ENCODE measurements at regions not wholly inside any gene's neighbourhood (a gene's known extent, or its start where the extent isn't known, plus 50 kb on each side); places are given as distances from the start of the nearest gene placed in this dataset.

- peak in 4 of 56 donors; percentile 4 to 14 (median 8) for DNase-seq
These were observed 199.5 kb upstream of the PLEKHG7 start for GRCh38 chr12:92503029-92503931.

- DNase-seq: peak in 1 of 56 donors; percentile 4
These were observed 200.3 kb upstream of the PLEKHG7 start for GRCh38 chr12:92502417-92503028.

GRCh38 chr12:92496790-92497189, 206.0 kb upstream of the PLEKHG7 start:
- DNase-seq: no peak

GRCh38 chr12:92495108-92495507, 207.7 kb upstream of the PLEKHG7 start:
- no peak for DNase-seq

- DNase-seq: no peak
These were observed 209.0 kb upstream of the PLEKHG7 start for GRCh38 chr12:92493816-92494215.

GRCh38 chr12:92492995-92493394, 209.8 kb upstream of the PLEKHG7 start:
- DNase-seq: no peak

GRCh38 chr12:92492291-92492690, 210.5 kb upstream of the PLEKHG7 start:
- DNase-seq: no peak

- DNase-seq: no peak
These were observed 213.0 kb upstream of the PLEKHG7 start for GRCh38 chr12:92489781-92490180.

- DNase-seq: no peak
These were observed 214.1 kb upstream of the PLEKHG7 start for GRCh38 chr12:92488735-92489134.

- DNase-seq: no peak
These were observed 215.7 kb upstream of the PLEKHG7 start for GRCh38 chr12:92487138-92487485.

- no peak for DNase-seq
These were observed 216.2 kb upstream of the PLEKHG7 start for GRCh38 chr12:92486443-92487137.

GRCh38 chr12:92485351-92486348, 217.1 kb upstream of the PLEKHG7 start:
- no peak for DNase-seq

GRCh38 chr12:92482599-92482998, 220.2 kb upstream of the PLEKHG7 start:
- peak in 2 of 56 donors; percentile 3 to 25 for DNase-seq

GRCh38 chr12:92481066-92481465, 221.7 kb upstream of the PLEKHG7 start:
- no peak for DNase-seq

GRCh38 chr12:92478692-92479091, 224.1 kb upstream of the PLEKHG7 start:
- DNase-seq: no peak

- DNase-seq: no peak
These were observed 225.9 kb upstream of the PLEKHG7 start for GRCh38 chr12:92476844-92477243.

- DNase-seq: no peak
These were observed 229.2 kb upstream of the PLEKHG7 start for GRCh38 chr12:92473564-92473963.

GRCh38 chr12:92472201-92472600, 230.6 kb upstream of the PLEKHG7 start:
- DNase-seq: no peak

GRCh38 chr12:92471551-92471950, 231.2 kb upstream of the PLEKHG7 start:
- no peak for DNase-seq

GRCh38 chr12:92470608-92471021, 232.2 kb upstream of the PLEKHG7 start:
- no peak for DNase-seq

- no peak for DNase-seq
These were observed 233.0 kb upstream of the PLEKHG7 start for GRCh38 chr12:92469837-92470236.

Data from amygdala (tissue), 56 donors.